HG03565 (cell line): ENCODE measurements at regions not wholly inside any gene's neighbourhood (a gene's known extent, or its start where the extent isn't known, plus 50 kb on each side); places are given as distances from the start of the nearest gene placed in this dataset.

Experiments
- ATAC-seq: cut with Tn5 transposase; IDR thresholded peaks from one replicate; pipeline ENCODE4 v1.9.1; 2021; ENCODE audit warnings: mild to moderate bottlenecking, moderate library complexity; ENCODE audit not compliant: unreplicated experiment

- no peak for ATAC-seq
Observed at GRCh38 chr12:89948271-89949175, 239.9 kb upstream of the ATP2B1 start.

- no peak for ATAC-seq
Observed at GRCh38 chr12:89947437-89948270, 239.0 kb upstream of the ATP2B1 start.

GRCh38 chr12:89946518-89947135 lies 238.0 kb upstream of the ATP2B1 start:
- no peak for ATAC-seq

- ATAC-seq: no peak
Observed at GRCh38 chr12:89945123-89945522, 236.5 kb upstream of the ATP2B1 start.

- ATAC-seq: no peak
Observed at GRCh38 chr12:89943463-89943862, 234.8 kb upstream of the ATP2B1 start.

- no peak for ATAC-seq
Observed at GRCh38 chr12:89941436-89941835, 232.8 kb upstream of the ATP2B1 start.

GRCh38 chr12:89939522-89940215 lies 231.0 kb upstream of the ATP2B1 start:
- no peak for ATAC-seq

GRCh38 chr12:89936631-89937030 lies 228.0 kb upstream of the ATP2B1 start:
- no peak for ATAC-seq

GRCh38 chr12:89935850-89936249 lies 227.2 kb upstream of the ATP2B1 start:
- ATAC-seq: peak; percentile 91

- no peak for ATAC-seq
Observed at GRCh38 chr12:89933911-89934310, 225.3 kb upstream of the ATP2B1 start.

- ATAC-seq: no peak
Observed at GRCh38 chr12:89932954-89933353, 224.3 kb upstream of the ATP2B1 start.

GRCh38 chr12:89928467-89928866 lies 219.8 kb upstream of the ATP2B1 start:
- no peak for ATAC-seq

GRCh38 chr12:89927226-89927698 lies 218.6 kb upstream of the ATP2B1 start:
- peak; percentile 97 for ATAC-seq

GRCh38 chr12:89924191-89924590 lies 215.6 kb upstream of the ATP2B1 start:
- no peak for ATAC-seq

GRCh38 chr12:89923091-89923490 lies 214.5 kb upstream of the ATP2B1 start:
- ATAC-seq: no peak

GRCh38 chr12:89920866-89921265 lies 212.2 kb upstream of the ATP2B1 start:
- no peak for ATAC-seq

GRCh38 chr12:89919241-89919906 lies 210.7 kb upstream of the ATP2B1 start:
- ATAC-seq: no peak

- ATAC-seq: no peak
Observed at GRCh38 chr12:89918172-89918846, 209.7 kb upstream of the ATP2B1 start.

GRCh38 chr12:89909753-89910152 lies 201.1 kb upstream of the ATP2B1 start:
- ATAC-seq: no peak

- no peak for ATAC-seq
Observed at GRCh38 chr12:89907659-89908058, 199.0 kb upstream of the ATP2B1 start.
